Nucleus accumbens (tissue), 56 donors: ENCODE measurements at regions not wholly inside any gene's neighbourhood (a gene's known extent, or its start where the extent isn't known, plus 50 kb on each side); places are given as distances from the start of the nearest gene placed in this dataset.
A peak's percentile ranks its signal among the peaks of the same experiment; 100 is the strongest.
"Not testable (repeated sequence)": the region's sequence is repeated elsewhere in the genome, so short reads cannot be mapped to it uniquely, and the experiment has no call there.

Experiments used
- DNase-seq, 56 donors: peaks; one replicate each; lab custom pipeline; 2025; lab: John Stamatoyannopoulos, UW

- no peak for DNase-seq
Measured at GRCh38 chrX:128805236-128805635, 718.1 kb downstream of the SMARCA1 start.

- no peak for DNase-seq
Measured at GRCh38 chrX:128804828-128805227, 718.5 kb downstream of the SMARCA1 start.

DNA sequence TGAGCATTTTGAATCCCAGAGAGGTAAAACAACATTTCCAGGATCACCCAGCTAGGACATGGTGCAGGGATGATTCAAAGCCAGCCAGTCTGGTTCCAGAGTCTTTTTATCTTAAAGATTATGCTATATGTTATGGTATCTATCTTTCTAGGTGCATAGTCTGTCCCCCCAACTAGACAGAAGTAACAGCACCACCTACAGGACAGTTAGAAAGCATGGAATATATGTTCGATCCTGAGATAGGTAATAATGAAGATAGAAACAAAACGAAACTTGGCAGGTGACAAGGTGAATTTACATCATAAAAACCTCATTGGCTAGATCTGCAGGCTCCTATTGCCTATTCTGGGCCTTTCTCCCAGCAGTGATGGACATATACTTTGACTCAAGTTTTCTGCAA is 723.2 kb downstream of the SMARCA1 start:
- no peak for DNase-seq

DNA sequence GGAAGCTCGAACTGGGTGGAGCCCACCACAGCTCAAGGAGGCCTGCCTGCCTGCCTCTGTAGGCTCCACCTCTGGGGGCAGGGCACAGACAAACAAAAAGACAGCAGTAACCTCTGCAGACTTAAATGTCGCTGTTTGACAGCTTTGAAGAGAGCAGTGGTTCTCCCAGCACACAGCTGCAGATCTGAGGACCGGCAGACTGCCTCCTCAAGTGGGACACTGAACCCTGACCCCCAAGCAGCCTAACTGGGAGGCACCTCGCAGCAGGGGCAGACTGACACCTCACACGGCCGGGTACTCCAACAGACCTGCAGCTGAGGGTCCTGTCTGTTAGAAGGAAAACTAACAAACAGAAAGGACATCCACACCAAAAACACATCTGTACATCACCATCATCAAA is 730.9 kb upstream of the ACTRT1 start:
- not testable (repeated sequence) for DNase-seq

DNA sequence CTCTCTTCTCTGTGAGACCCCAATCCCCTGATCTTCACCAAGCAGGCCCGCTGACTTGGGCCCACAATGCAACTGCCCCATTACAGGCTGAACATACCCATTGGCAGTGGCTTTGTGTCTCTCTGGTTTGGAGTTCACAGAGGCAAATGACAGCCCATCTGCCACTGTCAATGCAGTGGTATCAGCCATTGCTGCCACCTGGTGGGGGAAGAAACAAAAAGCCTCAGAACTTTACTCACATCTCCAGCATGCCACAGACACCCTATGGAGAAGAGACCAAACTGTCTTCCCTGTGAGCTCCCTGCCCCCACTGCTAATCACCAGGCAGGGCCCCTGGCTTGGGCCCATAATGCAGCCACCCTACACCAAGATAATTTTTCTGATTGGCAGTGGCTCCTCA is 729.3 kb upstream of the ACTRT1 start:
- peak in 6 of 56 donors; percentile 0 to 6 (median 1) for DNase-seq

GRCh38 chrX:128780934-128781333 is 728.7 kb upstream of the ACTRT1 start:
- no peak for DNase-seq

GRCh38 chrX:128769495-128769894 is 717.3 kb upstream of the ACTRT1 start:
- DNase-seq, result no peak

- no peak for DNase-seq
Measured at GRCh38 chrX:128759745-128760144, 707.5 kb upstream of the ACTRT1 start.

- no peak for DNase-seq
Measured at GRCh38 chrX:128759177-128759576, 707.0 kb upstream of the ACTRT1 start.

DNA sequence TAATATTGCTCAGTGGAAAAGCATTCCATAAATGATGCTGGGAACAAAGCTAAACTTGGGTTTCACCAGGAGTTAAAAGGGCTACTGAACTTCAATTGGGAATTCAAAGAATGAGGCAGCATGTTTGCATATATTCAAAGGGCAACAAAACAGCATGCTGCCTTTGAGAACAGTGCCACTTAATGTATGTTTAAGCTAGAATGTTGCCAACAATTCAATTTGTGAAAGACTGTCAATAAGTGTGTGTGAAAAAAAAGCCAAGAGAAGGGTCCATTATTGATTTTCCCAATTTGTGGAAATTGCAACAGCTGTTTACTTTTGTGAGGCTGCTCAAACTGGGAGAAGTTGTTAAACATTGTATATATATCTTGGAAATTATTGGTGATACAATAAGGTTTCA is 701.9 kb upstream of the ACTRT1 start:
- no peak for DNase-seq

- no peak for DNase-seq
Measured at GRCh38 chrX:128739539-128739938, 687.3 kb upstream of the ACTRT1 start.

DNA sequence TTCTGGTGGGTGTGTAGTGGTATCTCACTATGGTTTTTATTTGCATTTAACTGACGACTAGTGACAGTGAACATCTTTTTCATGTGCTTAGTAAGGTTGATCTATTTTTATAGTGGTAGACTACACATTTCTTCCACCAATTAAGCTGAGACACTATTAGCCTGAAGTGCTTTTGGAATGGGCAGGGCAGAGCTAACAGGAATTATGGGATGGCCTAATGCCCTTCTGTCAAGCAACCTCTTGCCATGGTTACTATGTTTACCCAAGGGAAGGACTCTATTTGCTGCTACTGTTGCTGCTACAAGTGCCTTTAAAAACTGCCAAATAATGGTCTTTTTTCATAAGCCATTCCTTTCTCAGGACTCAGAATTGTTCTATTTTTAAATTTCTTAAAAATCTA is 676.7 kb upstream of the ACTRT1 start:
- DNase-seq, result no peak

DNA sequence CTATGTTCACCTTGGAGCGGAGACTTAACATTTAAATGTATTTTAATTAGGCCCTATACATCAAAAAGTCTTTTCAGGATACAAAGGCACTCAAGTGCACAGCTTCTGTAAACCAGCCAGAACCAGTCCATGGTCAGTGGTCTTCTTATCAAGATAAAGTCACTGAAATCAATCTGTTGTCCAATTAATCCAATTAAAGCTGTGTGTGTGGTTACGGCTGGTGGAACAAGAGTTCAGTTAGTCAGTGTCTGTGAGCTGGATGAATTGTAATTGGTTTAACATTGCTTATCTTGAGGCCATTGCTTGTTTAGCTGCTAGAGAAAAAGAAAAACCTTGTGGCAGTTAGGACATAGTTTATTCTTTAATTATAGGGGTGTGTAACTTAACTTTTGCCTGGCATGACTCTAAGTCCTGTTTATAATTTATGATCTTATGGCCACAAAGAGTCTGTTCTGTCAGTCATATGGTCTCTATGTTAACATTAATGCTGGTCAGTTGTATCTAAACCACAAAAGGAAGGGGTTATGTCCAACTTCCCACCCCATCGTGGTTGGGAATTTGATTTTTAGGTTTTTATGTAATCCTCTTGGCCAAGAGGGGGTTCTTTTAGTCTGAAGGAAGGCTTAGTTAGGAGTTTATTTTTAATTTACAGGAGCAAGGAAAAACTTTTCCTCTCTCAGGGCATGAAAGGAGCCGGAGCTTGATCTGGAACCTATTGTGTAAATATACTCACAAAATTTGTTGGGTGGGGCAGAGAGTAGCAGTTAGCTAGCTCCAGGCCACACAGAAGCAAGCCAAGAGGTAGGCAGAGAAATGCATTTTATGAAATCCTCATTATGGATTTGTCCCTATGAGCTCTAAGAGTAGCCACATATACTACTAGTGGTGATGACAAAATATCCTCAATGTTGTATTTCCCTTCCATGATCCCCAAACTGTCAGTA is 665.7 kb upstream of the ACTRT1 start:
- DNase-seq, result no peak

DNA sequence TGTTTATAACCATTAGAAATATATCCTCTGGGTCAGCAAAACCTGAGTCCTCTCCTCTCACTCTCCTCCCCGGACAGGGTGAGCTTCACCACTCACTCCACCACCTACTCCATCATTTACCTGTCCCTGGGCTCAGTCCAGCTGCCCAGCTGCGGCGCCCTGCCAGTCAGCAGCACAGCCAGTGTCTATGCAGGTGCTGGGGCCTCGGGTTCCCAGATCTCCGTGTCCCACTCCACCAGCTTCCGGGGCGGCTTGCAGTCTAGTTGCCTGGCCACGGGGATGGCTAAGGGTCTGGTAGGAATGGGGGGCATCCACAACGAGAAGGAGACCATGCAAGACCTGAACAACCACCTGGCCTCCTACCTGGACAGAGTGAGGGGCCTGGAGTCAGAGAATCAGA is 662.2 kb upstream of the ACTRT1 start:
- no peak for DNase-seq

GRCh38 chrX:128699716-128700285 is 647.6 kb upstream of the ACTRT1 start:
- no peak for DNase-seq

GRCh38 chrX:128698573-128699181 is 646.5 kb upstream of the ACTRT1 start:
- no peak for DNase-seq

DNA sequence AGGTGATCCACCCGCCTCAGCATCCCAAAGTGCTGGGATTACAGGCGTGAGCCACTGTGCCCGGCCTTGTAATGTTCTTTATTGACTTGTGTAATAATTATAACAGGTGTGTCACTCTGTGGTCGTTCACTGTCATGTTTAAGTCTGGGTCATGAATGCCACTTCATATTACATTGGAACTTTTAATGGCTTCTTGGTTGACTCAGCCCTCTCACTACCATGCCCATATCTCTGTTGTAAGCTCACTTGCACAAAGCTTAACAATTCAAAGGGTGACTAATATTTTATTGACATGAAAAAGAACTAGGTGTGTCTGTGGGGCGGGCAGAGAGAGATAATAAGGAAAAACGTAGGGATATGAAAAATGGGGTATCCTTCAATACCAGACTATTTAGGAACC is 639.7 kb upstream of the ACTRT1 start:
- DNase-seq, result no peak

DNA sequence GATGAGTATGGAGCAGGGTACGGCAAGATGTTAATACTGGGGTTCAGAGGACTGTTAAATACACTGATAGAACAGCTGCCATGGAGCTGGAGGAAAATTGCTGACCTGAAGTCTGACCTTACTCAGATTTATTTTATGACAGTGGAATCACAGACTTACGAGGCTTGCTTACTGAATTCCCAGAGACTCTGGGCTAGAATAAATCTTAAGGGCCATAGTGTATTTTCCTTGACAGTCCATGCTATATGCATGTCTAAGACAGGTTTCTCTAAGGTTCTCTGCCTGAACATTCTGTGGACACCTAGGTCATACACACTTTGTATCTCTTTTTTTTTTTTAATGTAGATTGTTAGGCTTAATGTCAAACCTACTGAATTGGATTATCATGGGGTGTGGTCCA is 633.2 kb upstream of the ACTRT1 start:
- no peak for DNase-seq

GRCh38 chrX:128676651-128677050 is 624.4 kb upstream of the ACTRT1 start:
- no peak for DNase-seq

- DNase-seq, result not testable (repeated sequence)
Measured at GRCh38 chrX:128674326-128675086, 622.3 kb upstream of the ACTRT1 start.

DNA sequence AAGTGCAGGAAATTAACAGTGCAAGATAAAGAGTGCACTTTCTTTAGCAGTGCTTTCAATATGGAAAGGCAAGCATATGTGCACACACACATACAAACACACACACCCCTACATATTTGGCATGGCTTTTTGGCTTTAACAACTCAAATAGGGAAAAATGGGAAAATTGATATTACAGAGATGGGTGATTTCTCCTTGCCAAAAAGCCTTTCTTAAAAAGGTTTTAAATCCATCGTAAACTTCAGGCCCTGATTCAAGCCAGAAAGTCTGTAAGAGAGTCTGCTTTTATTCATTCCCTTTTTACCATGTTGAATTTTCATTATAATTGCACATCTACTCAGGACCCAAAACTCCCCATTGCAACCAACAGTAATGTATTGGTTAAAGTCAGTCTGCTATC is 612.0 kb upstream of the ACTRT1 start:
- no peak for DNase-seq
